ENCODE measurements at regions not wholly inside any gene's neighbourhood (a gene's known extent, or its start where the extent isn't known, plus 50 kb on each side); places are given as distances from the start of the nearest gene placed in this dataset.

- TF ChIP-seq CTCF (IDR thresholded peaks at IDR 0.05; ENCODE audit: low read length) (no peak), EZH2 (IDR thresholded peaks at IDR 0.05; ENCODE audit: borderline replicate concordance, low read length) (no peak)
These were observed 88.4 kb downstream of the FAS start for GRCh38 chr10:89078724-89079672.

Measured in OCI-LY1 (cell line).